Neuronal stem cell (in vitro differentiated cells): ENCODE measurements at regions not wholly inside any gene's neighbourhood (a gene's known extent, or its start where the extent isn't known, plus 50 kb on each side); places are given as distances from the start of the nearest gene placed in this dataset.

Source experiments
- DNase-seq: peaks from one replicate; pipeline ENCODE4 v3.0.0-alpha.2; 2013; ENCODE audit warnings: low spot score
- H2AFZ ChIP-seq: one replicate; pipeline ENCODE4 v1.6.1; 2013; ENCODE audit warnings: mild to moderate bottlenecking, low read length, inconsistent platforms
- H2AK5ac ChIP-seq: 2 replicates; pipeline ENCODE4 v1.6.1; 2013; ENCODE audit warnings: low read depth, mild to moderate bottlenecking, inconsistent platforms, low read length, moderate library complexity, mixed read lengths
- H2BK120ac ChIP-seq: 2 replicates; pipeline ENCODE4 v1.6.1; 2013; ENCODE audit warnings: low read depth, mild to moderate bottlenecking, inconsistent platforms, low read length, moderate library complexity, mixed read lengths
- H2BK12ac ChIP-seq: one replicate; pipeline ENCODE4 v1.6.1; 2013; ENCODE audit warnings: low read length, inconsistent platforms
- H2BK15ac ChIP-seq: 2 replicates; pipeline ENCODE4 v1.6.1; 2013; ENCODE audit warnings: mild to moderate bottlenecking, low read length, inconsistent platforms, mixed read lengths
- H2BK5ac ChIP-seq: one replicate; pipeline ENCODE4 v1.6.1; 2013; ENCODE audit warnings: inconsistent platforms, mild to moderate bottlenecking, low read length, moderate library complexity
- H3K14ac ChIP-seq: one replicate; pipeline ENCODE4 v1.6.1; 2013; ENCODE audit warnings: low read length, inconsistent platforms
- H3K18ac ChIP-seq: 2 replicates; pipeline ENCODE4 v1.6.1; 2013; ENCODE audit warnings: low read length, inconsistent platforms
- H3K23ac ChIP-seq: 2 replicates; pipeline ENCODE4 v1.6.1; 2013; ENCODE audit warnings: low read depth, mild to moderate bottlenecking, mixed read lengths, low read length, inconsistent platforms; ENCODE audit not compliant: poor library complexity
- H3K27ac ChIP-seq: replicated peaks from 3 replicates; pipeline ENCODE4 v1.5.1; 2013; ENCODE audit warnings: low read length, inconsistent platforms
- H3K27me3 ChIP-seq, 3 experiments: 2 replicates each; pipeline ENCODE4 v1.6.1; 2013; ENCODE audit warnings: low read length in 3 of 3, mild to moderate bottlenecking in 2 of 3, inconsistent platforms in 1 of 3, low read depth in 1 of 3, mixed read lengths in 1 of 3, moderate library complexity in 1 of 3; ENCODE audit not compliant: control insufficient read depth in 3 of 3, insufficient read depth in 3 of 3
- H3K36me3 ChIP-seq, 2 donors: replicated peaks in 1 of 2; 2 replicates each; pipeline ENCODE4 v1.6.1; 2013; ENCODE audit warnings: low read length in 2 of 2; ENCODE audit not compliant: control insufficient read depth in 2 of 2, insufficient read depth in 2 of 2
- H3K4ac ChIP-seq: 2 replicates; pipeline ENCODE4 v1.6.1; 2013; ENCODE audit warnings: inconsistent platforms, mild to moderate bottlenecking, low read length, moderate library complexity
- H3K4me1 ChIP-seq, 2 donors: 1 replicate in 1 of 2; 2 replicates in 1 of 2; pipeline ENCODE4 v1.6.1; 2013; ENCODE audit warnings: low read length in 2 of 2, low read depth in 1 of 2; ENCODE audit not compliant: control insufficient read depth in 2 of 2, insufficient read depth in 1 of 2
- H3K4me2 ChIP-seq: one replicate; pipeline ENCODE4 v1.6.1; 2013; ENCODE audit warnings: mild to moderate bottlenecking, low read length, inconsistent platforms; ENCODE audit not compliant: insufficient read depth, poor library complexity, severe bottlenecking
- H3K4me3 ChIP-seq, 2 donors: 2 replicates each; pipeline ENCODE4 v1.5.1; 2013; ENCODE audit warnings: low read length in 2 of 2, mild to moderate bottlenecking in 2 of 2, inconsistent platforms in 1 of 2, moderate library complexity in 1 of 2
- H3K79me1 ChIP-seq: one replicate; pipeline ENCODE4 v1.6.1; 2013; ENCODE audit warnings: low read depth, mild to moderate bottlenecking, inconsistent platforms, low read length, moderate library complexity
- H3K9ac ChIP-seq: one replicate; pipeline ENCODE4 v1.6.1; 2013; ENCODE audit warnings: mild to moderate bottlenecking, low read depth, low read length, inconsistent platforms; ENCODE audit not compliant: poor library complexity
- H3K9me3 ChIP-seq, 2 donors: replicated peaks in 1 of 2; 2 replicates each; pipeline versions ENCODE3 to v1.6.1; 2013; ENCODE audit warnings: low read length in 2 of 2, mild to moderate bottlenecking in 2 of 2, inconsistent platforms in 1 of 2, low read depth in 1 of 2, mixed read lengths in 1 of 2, moderate library complexity in 1 of 2; ENCODE audit not compliant: control insufficient read depth in 2 of 2, insufficient read depth in 1 of 2
- H4K8ac ChIP-seq: one replicate; pipeline ENCODE4 v1.6.1; 2013; ENCODE audit warnings: low read depth, mild to moderate bottlenecking, inconsistent platforms, low read length, moderate library complexity
- H4K91ac ChIP-seq: one replicate; pipeline ENCODE4 v1.6.1; 2013; ENCODE audit warnings: low read length, low read depth, mild to moderate bottlenecking, inconsistent platforms; ENCODE audit not compliant: poor library complexity
- WGBS, 2 donors: extraction: QIAGEN DNeasy Blood & Tissue Kit; methylation state at CpG; one replicate each; pipeline ENCODE4 v1.1.7; 2013; ENCODE audit warnings: missing lambda C conversion rate in 2 of 2, mixed read lengths in 1 of 2; ENCODE audit not compliant: insufficient read length in 2 of 2, insufficient replicate concordance in 1 of 2; ENCODE audit errors: extremely low coverage in 2 of 2; 5-methylcytosine and 5-hydroxymethylcytosine counted together

DNA sequence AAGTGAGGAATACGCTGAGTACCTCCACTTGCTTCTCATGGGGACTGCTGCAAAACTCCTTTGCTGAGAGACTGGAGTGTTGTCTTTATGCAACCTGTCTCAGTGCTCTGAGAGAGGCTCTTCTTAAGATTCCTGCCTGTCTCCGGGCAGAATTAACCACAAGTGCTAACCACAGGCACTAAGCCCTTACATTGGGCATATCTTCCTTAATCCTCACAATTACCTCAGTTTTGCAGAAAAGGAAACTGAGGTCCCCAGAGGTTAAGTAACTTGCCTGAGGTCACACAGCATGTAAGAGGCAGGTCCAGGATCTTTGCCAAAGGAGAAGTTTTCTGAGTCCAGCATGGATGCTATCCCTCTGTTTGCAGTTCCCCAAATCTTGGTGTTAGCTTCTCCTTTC lies 86.0 kb downstream of the GP2 start:
- Histone ChIP-seq H3K4me2 (no peak overlapping the region), H2AK5ac (no peak overlapping the region), H2BK120ac (no peak overlapping the region), H3K23ac (no peak overlapping the region), H3K79me1 (no peaks in the 10 kb centered on the region), H3K9ac (no peak overlapping the region), H3K36me3 (no peaks in the 10 kb centered on the region), H2BK12ac (no peak overlapping the region), H3K4me1 (peaks cover 0 to 2% of the 10 kb centered on the region in 2 donors), H2BK5ac (no peak overlapping the region), H3K27ac (no peak overlapping the region), H4K91ac (no peak overlapping the region), H2BK15ac (no peak overlapping the region), H3K4me3 (no peak overlapping the region), H3K27me3 (no peaks in the 10 kb centered on the region), H3K4ac (no peak overlapping the region), H3K18ac (no peak overlapping the region), H2AFZ (no peak overlapping the region), H3K9me3 (peaks cover 0 to 2% of the 10 kb centered on the region in 2 donors), H3K14ac (no peak overlapping the region), H4K8ac (no peak overlapping the region)
- DNase-seq = no peak
- no CpG with 5 or more reads among the region's 2 CpGs for WGBS, 2 donors

DNA sequence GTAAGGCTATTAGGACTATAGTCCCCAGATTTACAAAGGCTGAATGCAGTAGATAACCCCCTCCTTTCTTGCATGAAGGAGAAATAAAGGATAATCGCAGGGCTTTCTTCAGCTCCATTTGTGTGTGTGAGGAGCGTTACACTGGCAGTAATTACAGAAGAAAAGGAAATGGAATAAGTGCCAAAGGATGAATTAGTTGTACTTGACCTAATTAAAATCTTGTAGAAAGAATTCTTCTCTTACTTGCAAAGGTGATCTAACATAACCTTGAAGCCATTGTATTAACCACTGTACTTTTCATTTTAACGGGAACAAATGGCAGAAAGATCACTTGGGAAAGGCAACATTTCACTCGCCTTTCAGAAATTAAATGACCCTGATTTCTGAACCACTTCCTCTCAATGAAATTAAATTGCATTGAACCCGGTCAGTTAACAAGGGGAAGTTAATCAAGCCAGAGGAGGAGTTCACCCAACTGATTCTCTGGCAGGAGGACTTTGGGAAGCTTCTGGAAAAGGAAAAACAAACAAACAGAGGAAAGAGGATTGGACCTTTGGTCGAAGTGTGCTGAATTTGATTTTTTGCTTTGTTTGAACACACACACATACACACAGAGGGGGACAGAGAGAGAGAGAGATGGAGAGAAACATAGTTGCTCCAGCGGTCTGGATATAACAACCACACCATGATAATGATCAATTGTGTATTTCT lies 90.6 kb downstream of the GP2 start:
- Histone ChIP-seq H3K36me3 (no peaks in the 10 kb centered on the region), H3K27ac (no peak overlapping the region), H2BK5ac (no peak overlapping the region), H2BK15ac (no peak overlapping the region), H3K9me3 (peaks cover 0 to 2% of the 10 kb centered on the region in 2 donors), H3K4me2 (no peak overlapping the region), H3K23ac (no peak overlapping the region), H4K91ac (no peak overlapping the region), H3K4ac (no peak overlapping the region), H2BK120ac (no peak overlapping the region), H3K79me1 (no peaks in the 10 kb centered on the region), H3K9ac (no peak overlapping the region), H3K18ac (no peak overlapping the region), H2BK12ac (no peak overlapping the region), H2AK5ac (no peak overlapping the region), H4K8ac (no peak overlapping the region), H3K27me3 (no peaks in the 10 kb centered on the region), H3K4me1 (peaks cover 0 to 2% of the 10 kb centered on the region in 2 donors), H3K4me3 (no peak overlapping the region), H2AFZ (no peak overlapping the region), H3K14ac (no peak overlapping the region)
- WGBS, 2 donors = no CpG with 5 or more reads among the region's 7 CpGs
- DNase-seq = no peak

GRCh38 chr16:20225228-20225733 lies 102.0 kb downstream of the GP2 start:
- Histone ChIP-seq H2BK5ac (no peak overlapping the region), H3K4ac (no peak overlapping the region), H3K18ac (no peak overlapping the region), H2AK5ac (no peak overlapping the region), H4K91ac (no peak overlapping the region), H3K4me1 (no peaks in the 10 kb centered on the region), H2BK15ac (no peak overlapping the region), H3K4me2 (no peak overlapping the region), H2BK120ac (no peak overlapping the region), H4K8ac (no peak overlapping the region), H3K27me3 (no peaks in the 10 kb centered on the region), H3K36me3 (no peaks in the 10 kb centered on the region), H3K14ac (no peak overlapping the region), H3K23ac (no peak overlapping the region), H2BK12ac (no peak overlapping the region), H3K9me3 (peaks cover 0 to 2% of the 10 kb centered on the region in 2 donors), H3K4me3 (no peak overlapping the region), H3K27ac (no peak overlapping the region), H3K79me1 (no peaks in the 10 kb centered on the region), H3K9ac (no peak overlapping the region), H2AFZ (no peak overlapping the region)
- no CpG with 5 or more reads among the region's 4 CpGs for WGBS, 2 donors
- DNase-seq = no peak

GRCh38 chr16:20221208-20221607 lies 106.1 kb downstream of the GP2 start:
- Histone ChIP-seq H3K36me3 (no peaks in the 10 kb centered on the region), H3K23ac (no peak overlapping the region), H3K9ac (no peak overlapping the region), H3K4ac (no peak overlapping the region), H2AFZ (no peak overlapping the region), H3K4me1 (no peaks in the 10 kb centered on the region), H3K4me2 (no peak overlapping the region), H4K91ac (no peak overlapping the region), H3K27me3 (no peaks in the 10 kb centered on the region), H3K18ac (no peak overlapping the region), H3K79me1 (no peaks in the 10 kb centered on the region), H3K27ac (no peak overlapping the region), H2BK120ac (no peak overlapping the region), H2BK15ac (no peak overlapping the region), H3K9me3 (peaks cover 0 to 1% of the 10 kb centered on the region in 2 donors), H2BK12ac (no peak overlapping the region), H2BK5ac (no peak overlapping the region), H3K4me3 (no peak overlapping the region), H2AK5ac (no peak overlapping the region), H4K8ac (no peak overlapping the region), H3K14ac (no peak overlapping the region)
- no CpG with 5 or more reads among the region's 6 CpGs for WGBS, 2 donors
- DNase-seq = no peak
